AG04449 (cell line): ENCODE measurements at regions not wholly inside any gene's neighbourhood (a gene's known extent, or its start where the extent isn't known, plus 50 kb on each side); places are given as distances from the start of the nearest gene placed in this dataset.

Experiments used
- CTCF ChIA-PET: fragments of 350-600 bp; formaldehyde crosslinking; extraction: SDS; loops from one replicate; lab custom pipeline; 2021; ENCODE audit warnings: antibody characterized with exemption; lab: Yijun Ruan, JAX
- POLR2A ChIA-PET: fragments of 400-600, 350-600 bp; formaldehyde crosslinking; extraction: SDS; loops from one replicate; lab custom pipeline; 2020; ENCODE audit warnings: antibody characterized with exemption, inconsistent platforms; lab: Yijun Ruan, JAX
- DNase-seq: peaks from one replicate; pipeline ENCODE4 v3.0.0-alpha.2; 2010; ENCODE audit warnings: low read depth, low spot score
- H3K4me3 ChIP-seq: 2 replicates; pipeline ENCODE4 v1.5.1; 2011; ENCODE audit warnings: low read depth, mild to moderate bottlenecking, control low read depth, low read length
- CTCF ChIP-seq: IDR thresholded peaks from one replicate; pipeline ENCODE4 v1.5.1; 2011; ENCODE audit warnings: mild to moderate bottlenecking, moderate library complexity, low read length, control low read depth, inconsistent platforms; ENCODE audit not compliant: insufficient read depth; ENCODE audit errors: missing control alignments

DNA sequence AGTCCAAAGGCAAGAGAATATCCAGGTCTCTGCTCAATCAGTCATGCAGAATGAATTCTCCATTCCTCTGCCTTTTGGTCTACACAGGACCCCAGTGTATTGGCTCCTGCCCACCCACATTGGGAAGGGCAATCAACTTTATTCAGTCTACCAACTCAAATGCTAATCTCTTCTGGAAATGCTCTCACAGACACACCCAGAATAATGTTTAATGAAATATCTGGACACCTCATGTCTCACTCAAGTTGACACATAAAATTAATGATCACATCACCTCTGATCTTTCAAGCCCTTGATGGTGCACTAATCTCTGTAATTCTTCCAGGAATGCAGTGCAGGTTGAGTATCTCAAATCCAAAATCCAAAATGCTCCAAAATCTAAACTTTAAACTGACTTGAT, 315.6 kb downstream of the HRH4 start:
- no peak overlapping the region for H3K4me3 ChIP-seq
- ChIA-PET POLR2A (no interaction called here), CTCF (no interaction called here)
- no peak for TF ChIP-seq CTCF
- no peak for DNase-seq

DNA sequence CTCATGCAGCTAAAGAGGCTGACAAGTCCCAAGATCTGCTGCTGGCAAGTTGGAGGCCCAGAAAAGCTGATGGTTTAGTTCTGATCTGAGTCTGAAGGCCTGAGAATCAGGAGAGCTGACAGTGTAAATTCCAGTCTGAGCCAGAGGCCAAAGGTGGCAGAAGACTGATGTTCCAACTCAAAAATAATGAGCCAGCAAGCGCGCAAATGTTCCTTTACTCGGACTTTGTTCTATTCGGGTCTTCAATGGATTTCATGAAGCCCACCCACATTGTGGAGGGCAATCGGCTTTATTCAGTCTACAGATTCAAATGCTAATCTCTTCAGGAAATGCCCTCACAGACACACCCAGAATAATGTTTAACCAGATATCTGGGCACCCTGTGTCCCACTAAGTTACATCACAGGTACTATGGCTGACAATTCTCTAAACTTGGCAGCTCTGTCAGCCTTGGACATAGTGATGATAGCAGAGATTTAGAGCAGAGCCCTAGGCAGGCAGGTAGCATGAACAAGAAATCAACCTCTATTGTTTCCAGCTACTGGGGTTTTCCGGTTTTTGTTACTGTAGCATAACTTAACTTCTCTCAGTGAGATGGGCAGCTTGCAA, 318.5 kb downstream of the HRH4 start:
- ChIA-PET POLR2A (no interaction called here), CTCF (no interaction called here)
- no peak for DNase-seq
- no peak overlapping the region for H3K4me3 ChIP-seq
- TF ChIP-seq CTCF = no peak

GRCh38 chr18:24782566-24782965, 322.1 kb downstream of the HRH4 start:
- ChIA-PET POLR2A (no interaction called here), CTCF (no interaction called here)
- H3K4me3 ChIP-seq = no peak overlapping the region
- no peak for TF ChIP-seq CTCF
- DNase-seq = no peak

- DNase-seq = no peak
- H3K4me3 ChIP-seq = no peak overlapping the region
- no peak for TF ChIP-seq CTCF
- ChIA-PET CTCF (no interaction called here), POLR2A (no interaction called here)
These were observed 324.6 kb downstream of the HRH4 start for GRCh38 chr18:24785019-24785418.

DNA sequence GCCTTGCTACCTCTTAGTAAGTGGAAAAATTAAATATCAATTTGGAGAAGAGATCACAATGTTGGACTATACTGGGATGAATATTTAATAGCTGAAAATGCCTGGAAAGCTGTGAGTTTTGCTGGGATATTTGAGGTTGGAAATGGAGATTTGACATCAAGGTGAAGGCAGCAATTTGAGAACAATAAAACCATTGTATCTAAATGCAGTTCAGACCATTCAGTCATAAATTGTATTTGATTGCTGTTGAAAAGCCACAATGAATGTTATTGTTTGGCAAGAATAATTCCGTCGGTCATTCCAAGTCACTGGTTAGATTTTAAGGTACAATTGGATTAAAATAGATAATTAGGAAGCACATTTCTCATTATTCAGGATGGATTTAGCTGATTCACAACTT, 325.6 kb downstream of the HRH4 start:
- DNase-seq = no peak
- CTCF ChIA-PET = no interaction called here
- POLR2A ChIA-PET = no interaction called here
- H3K4me3 ChIP-seq = no peak overlapping the region
- TF ChIP-seq CTCF = no peak

- no peak overlapping the region for H3K4me3 ChIP-seq
- DNase-seq = no peak
- no peak for TF ChIP-seq CTCF
- CTCF ChIA-PET = no interaction called here
- POLR2A ChIA-PET = no interaction called here
These were observed 329.9 kb downstream of the HRH4 start for GRCh38 chr18:24790347-24790746.
